Suprapubic skin (tissue), 4 donors: ENCODE measurements at regions not wholly inside any gene's neighbourhood (a gene's known extent, or its start where the extent isn't known, plus 50 kb on each side); places are given as distances from the start of the nearest gene placed in this dataset.

Source experiments
- DNase-seq, 2 donors: peaks; one replicate each; pipeline ENCODE4 v3.0.0-alpha.2; 2019; ENCODE audit warnings: low spot score in 2 of 2
- H3K27ac ChIP-seq: fragments of 200-600 bp; sonication (generic); one replicate; pipeline ENCODE4 v1.5.1; 2019
- H3K27me3 ChIP-seq: fragments of 200-600 bp; sonication (generic); one replicate; pipeline ENCODE4 v1.5.1; 2019
- H3K36me3 ChIP-seq: fragments of 200-600 bp; sonication (generic); one replicate; pipeline ENCODE4 v1.5.1; 2019
- H3K4me1 ChIP-seq: fragments of 200-600 bp; sonication (generic); one replicate; pipeline ENCODE4 v1.5.1; 2019
- H3K4me3 ChIP-seq: fragments of 200-600 bp; sonication (generic); one replicate; pipeline ENCODE4 v1.5.1; 2019; ENCODE audit warnings: mild to moderate bottlenecking
- H3K9me3 ChIP-seq: fragments of 200-600 bp; sonication (generic); one replicate; pipeline ENCODE4 v1.5.1; 2019
- EP300 ChIP-seq: sonication (generic); formaldehyde crosslinking; IDR thresholded peaks from one replicate; pipeline ENCODE4 v1.6.1; 2017; ENCODE audit warnings: antibody characterized with exemption
- POLR2A ChIP-seq, 2 donors: fragments of 450-650 bp; IDR thresholded peaks; one replicate each; pipeline ENCODE4 v1.6.1; 2017; ENCODE audit warnings: antibody characterized with exemption in 2 of 2, mild to moderate bottlenecking in 2 of 2, moderate library complexity in 2 of 2
- POLR2AphosphoS5 ChIP-seq, 3 donors: sonication (generic); formaldehyde crosslinking; IDR thresholded peaks; one replicate each; pipeline ENCODE4 v1.6.1; 2017; ENCODE audit warnings: antibody characterized with exemption in 3 of 3
- WGBS: methylation state at CpG from one replicate; pipeline ENCODE4 v1.1.5; 2018; 5-methylcytosine and 5-hydroxymethylcytosine counted together
- TF ChIP-seq, protein P1 (sequence below), 2 donors: fragments of 200-600 bp in 1 of 2; fragments of 450-650 bp in 1 of 2; sonication (generic) in 1 of 2; IDR thresholded peaks; one replicate each; pipeline ENCODE4 v1.5.1; 2016 to 2019; ENCODE audit warnings: antibody characterized with exemption in 2 of 2, mild to moderate bottlenecking in 1 of 2, moderate library complexity in 1 of 2

GRCh38 chr5:6302075-6302474, 76.3 kb downstream of the MED10 start:
- Histone ChIP-seq H3K4me1 (no peaks in the 10 kb centered on the region), H3K27ac (no peak overlapping the region), H3K27me3 (no peaks in the 10 kb centered on the region), H3K4me3 (no peak overlapping the region), H3K9me3 (no peaks in the 10 kb centered on the region), H3K36me3 (no peaks in the 10 kb centered on the region)
- TF ChIP-seq, protein P1, sequence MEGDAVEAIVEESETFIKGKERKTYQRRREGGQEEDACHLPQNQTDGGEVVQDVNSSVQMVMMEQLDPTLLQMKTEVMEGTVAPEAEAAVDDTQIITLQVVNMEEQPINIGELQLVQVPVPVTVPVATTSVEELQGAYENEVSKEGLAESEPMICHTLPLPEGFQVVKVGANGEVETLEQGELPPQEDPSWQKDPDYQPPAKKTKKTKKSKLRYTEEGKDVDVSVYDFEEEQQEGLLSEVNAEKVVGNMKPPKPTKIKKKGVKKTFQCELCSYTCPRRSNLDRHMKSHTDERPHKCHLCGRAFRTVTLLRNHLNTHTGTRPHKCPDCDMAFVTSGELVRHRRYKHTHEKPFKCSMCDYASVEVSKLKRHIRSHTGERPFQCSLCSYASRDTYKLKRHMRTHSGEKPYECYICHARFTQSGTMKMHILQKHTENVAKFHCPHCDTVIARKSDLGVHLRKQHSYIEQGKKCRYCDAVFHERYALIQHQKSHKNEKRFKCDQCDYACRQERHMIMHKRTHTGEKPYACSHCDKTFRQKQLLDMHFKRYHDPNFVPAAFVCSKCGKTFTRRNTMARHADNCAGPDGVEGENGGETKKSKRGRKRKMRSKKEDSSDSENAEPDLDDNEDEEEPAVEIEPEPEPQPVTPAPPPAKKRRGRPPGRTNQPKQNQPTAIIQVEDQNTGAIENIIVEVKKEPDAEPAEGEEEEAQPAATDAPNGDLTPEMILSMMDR (IDR thresholded peaks at IDR 0.05): no peak
- TF ChIP-seq POLR2A (IDR thresholded peaks at IDR 0.05) (no peak), EP300 (no peak)
- no peak for DNase-seq
- 34% methylated on average over 4 of the region's 4 CpGs for WGBS

DNA sequence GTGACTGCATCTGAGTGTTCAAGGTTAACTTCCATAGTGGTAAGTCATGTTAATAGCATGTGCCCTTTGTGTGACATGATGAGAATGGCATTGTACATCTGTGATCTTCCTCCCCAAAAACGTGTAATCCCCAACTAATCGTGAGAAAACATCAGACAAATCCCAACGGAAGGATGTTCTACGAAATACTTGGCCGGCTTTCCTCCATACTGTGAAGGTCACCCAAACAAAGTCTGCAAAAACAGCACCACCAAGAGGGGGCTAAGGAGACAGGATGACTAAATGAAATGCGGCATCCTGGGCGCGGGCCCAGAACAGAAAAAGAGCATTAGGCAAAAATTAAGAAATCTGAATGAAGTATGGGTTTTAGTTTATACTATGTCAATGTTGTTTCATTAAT, 81.8 kb downstream of the MED10 start:
- WGBS: 78% methylated on average over 8 of the region's 8 CpGs
- no peaks in the 10 kb centered on the region for H3K27me3 ChIP-seq
- DNase-seq: no peak
- no peaks in the 10 kb centered on the region for H3K9me3 ChIP-seq
- TF ChIP-seq POLR2AphosphoS5 (IDR thresholded peaks at IDR 0.05) (no peak), EP300 (no peak), POLR2A (IDR thresholded peaks at IDR 0.05) (no peak)
- TF ChIP-seq, protein P1 (IDR thresholded peaks at IDR 0.05): no peak
- no peak overlapping the region for H3K27ac ChIP-seq
- H3K4me3 ChIP-seq: no peak overlapping the region
- no peaks in the 10 kb centered on the region for H3K36me3 ChIP-seq
- H3K4me1 ChIP-seq: no peaks in the 10 kb centered on the region

- no peak overlapping the region for H3K4me3 ChIP-seq
- no peaks in the 10 kb centered on the region for H3K36me3 ChIP-seq
- DNase-seq: no peak
- no peaks in the 10 kb centered on the region for H3K9me3 ChIP-seq
- no peaks in the 10 kb centered on the region for H3K4me1 ChIP-seq
- H3K27me3 ChIP-seq: no peaks in the 10 kb centered on the region
- 25% methylated on average over 3 of the region's 3 CpGs for WGBS
- no peak overlapping the region for H3K27ac ChIP-seq
- TF ChIP-seq POLR2AphosphoS5 (IDR thresholded peaks at IDR 0.05) (no peak), EP300 (no peak), POLR2A (IDR thresholded peaks at IDR 0.05) (no peak)
- TF ChIP-seq, protein P1 (IDR thresholded peaks at IDR 0.05): no peak
These were observed 86.4 kb downstream of the MED10 start for GRCh38 chr5:6291961-6292360.

- no peak for TF ChIP-seq EP300
- TF ChIP-seq, protein P1 (IDR thresholded peaks at IDR 0.05): no peak
- no peak for TF ChIP-seq POLR2A (IDR thresholded peaks at IDR 0.05)
- no peak for TF ChIP-seq POLR2AphosphoS5 (IDR thresholded peaks at IDR 0.05)
- H3K36me3 ChIP-seq: no peaks in the 10 kb centered on the region
These were observed 89.1 kb downstream of the MED10 start for GRCh38 chr5:6289239-6289638.

GRCh38 chr5:6287176-6287575, 91.2 kb downstream of the MED10 start:
- WGBS: 64% methylated on average over 6 of the region's 6 CpGs
- Histone ChIP-seq H3K27me3 (no peaks in the 10 kb centered on the region), H3K27ac (no peak overlapping the region), H3K4me1 (no peaks in the 10 kb centered on the region), H3K4me3 (no peak overlapping the region), H3K9me3 (no peaks in the 10 kb centered on the region), H3K36me3 (no peaks in the 10 kb centered on the region)
- no peak for DNase-seq
- TF ChIP-seq POLR2A (IDR thresholded peaks at IDR 0.05) (no peak), EP300 (no peak), POLR2AphosphoS5 (IDR thresholded peaks at IDR 0.05) (no peak)
- TF ChIP-seq, protein P1 (IDR thresholded peaks at IDR 0.05): no peak

More at GRCh38 chr5:6289239-6289638, 89.1 kb downstream of the MED10 start:
- Histone ChIP-seq H3K4me3 (no peak overlapping the region), H3K27me3 (no peaks in the 10 kb centered on the region), H3K27ac (no peak overlapping the region), H3K4me1 (no peaks in the 10 kb centered on the region), H3K9me3 (no peaks in the 10 kb centered on the region)
- DNase-seq: no peak
- 94% methylated on average over 3 of the region's 3 CpGs for WGBS
